ENCODE measurements at regions not wholly inside any gene's neighbourhood (a gene's known extent, or its start where the extent isn't known, plus 50 kb on each side); places are given as distances from the start of the nearest gene placed in this dataset.

- Histone ChIP-seq H3K27ac (ENCODE audit: low read depth, low read length) (no peak overlapping the region), H3K4me1 (ENCODE audit: control insufficient read depth in 2 of 2, insufficient read depth in 2 of 2, low read length in 2 of 2) (no peaks in the 10 kb centered on the region), H3K9me3 (ENCODE audit: control insufficient read depth in 2 of 3, low read length in 3 of 3) (no peaks in the 10 kb centered on the region), H3K36me3 (ENCODE audit: control insufficient read depth in 2 of 3, insufficient read depth in 3 of 3, low read length in 3 of 3) (no peaks in the 10 kb centered on the region), H3K4me3 (ENCODE audit: low read length) (no peak overlapping the region), H3K27me3 (ENCODE audit: control insufficient read depth in 2 of 2, insufficient read depth in 2 of 2, low read length in 2 of 2) (no peaks in the 10 kb centered on the region)
- ATAC-seq (no peak), DNase-seq (no peak)
- POLR2A ChIA-PET = no interaction called here
- peaks cover 0 to 7% (median 4%) of the 10 kb centered on the region in 5 donors for H3K27me3 Mint-ChIP-seq
- intact Hi-C loops (cut with micrococcal nuclease) = no loop called here
- H3K9me3 Mint-ChIP-seq = peaks cover 0 to 4% (median 0%) of the 10 kb centered on the region in 11 donors
- H3K27ac Mint-ChIP-seq = no peak overlapping the region
- H3K4me3 Mint-ChIP-seq = no peak overlapping the region
- H3K36me3 Mint-ChIP-seq = peaks cover 0 to 3% (median 0%) of the 10 kb centered on the region in 5 donors
- no peaks in the 10 kb centered on the region for H3K4me1 Mint-ChIP-seq
- CTCF ChIA-PET = interaction anchor here (0.7 kb wide), 1 partner anchor 246 kb away, joined by 6 read pairs; no protein-coding TSS in a partner anchor
Observed at GRCh38 chr2:220871909-220872308, 700.2 kb downstream of the EPHA4 start.

- H3K4me1 Mint-ChIP-seq = no peaks in the 10 kb centered on the region
- H3K4me3 Mint-ChIP-seq = no peak overlapping the region
- ATAC-seq = no peak
- H3K27ac Mint-ChIP-seq = no peak overlapping the region
- intact Hi-C loops (cut with micrococcal nuclease) = no loop called here
- CTCF ChIA-PET = interaction anchor here (0.5 kb wide), 1 partner anchor 51 kb away, joined by 3 read pairs; no protein-coding TSS in a partner anchor
- H3K27me3 ChIP-seq (ENCODE audit: control insufficient read depth in 2 of 2, insufficient read depth in 2 of 2, low read length in 2 of 2) = peaks cover 0 to 3% of the 10 kb centered on the region in 2 donors
- H3K27me3 Mint-ChIP-seq = peaks cover 0 to 7% (median 0%) of the 10 kb centered on the region in 5 donors
- H3K9me3 Mint-ChIP-seq = peaks cover 0 to 2% (median 0%) of the 10 kb centered on the region in 11 donors
- H3K36me3 Mint-ChIP-seq = no peaks in the 10 kb centered on the region
- H3K27ac ChIP-seq (ENCODE audit: low read depth, low read length) = no peak overlapping the region
- no peaks in the 10 kb centered on the region for H3K36me3 ChIP-seq (ENCODE audit: control insufficient read depth in 2 of 3, insufficient read depth in 3 of 3, low read length in 3 of 3)
- no peaks in the 10 kb centered on the region for H3K4me1 ChIP-seq (ENCODE audit: control insufficient read depth in 2 of 2, insufficient read depth in 2 of 2, low read length in 2 of 2)
- H3K4me3 ChIP-seq (ENCODE audit: low read length) = no peak overlapping the region
- POLR2A ChIA-PET = no interaction called here
- no peaks in the 10 kb centered on the region for H3K9me3 ChIP-seq (ENCODE audit: control insufficient read depth in 2 of 3, low read length in 3 of 3)
- no peak for DNase-seq
Observed at GRCh38 chr2:220876080-220876824, 695.9 kb downstream of the EPHA4 start.

GRCh38 chr2:220877491-220877890 is 694.6 kb downstream of the EPHA4 start:
- Mint-ChIP-seq H3K36me3 (no peaks in the 10 kb centered on the region), H3K27me3 (peaks cover 0 to 7% (median 0%) of the 10 kb centered on the region in 5 donors), H3K9me3 (peaks cover 0 to 2% (median 0%) of the 10 kb centered on the region in 11 donors), H3K4me3 (no peak overlapping the region), H3K4me1 (no peaks in the 10 kb centered on the region), H3K27ac (no peak overlapping the region)
- Histone ChIP-seq H3K9me3 (ENCODE audit: control insufficient read depth in 2 of 3, low read length in 3 of 3) (no peaks in the 10 kb centered on the region), H3K27ac (ENCODE audit: low read depth, low read length) (no peak overlapping the region), H3K4me1 (ENCODE audit: control insufficient read depth in 2 of 2, insufficient read depth in 2 of 2, low read length in 2 of 2) (no peaks in the 10 kb centered on the region), H3K4me3 (ENCODE audit: low read length) (no peak overlapping the region), H3K27me3 (ENCODE audit: control insufficient read depth in 2 of 2, insufficient read depth in 2 of 2, low read length in 2 of 2) (peaks cover 0 to 3% of the 10 kb centered on the region in 2 donors), H3K36me3 (ENCODE audit: control insufficient read depth in 2 of 3, insufficient read depth in 3 of 3, low read length in 3 of 3) (no peaks in the 10 kb centered on the region)
- no peak for DNase-seq
- ATAC-seq = no peak
- ChIA-PET CTCF (no interaction called here), POLR2A (no interaction called here)
- intact Hi-C loops (cut with micrococcal nuclease) = no loop called here

DNA sequence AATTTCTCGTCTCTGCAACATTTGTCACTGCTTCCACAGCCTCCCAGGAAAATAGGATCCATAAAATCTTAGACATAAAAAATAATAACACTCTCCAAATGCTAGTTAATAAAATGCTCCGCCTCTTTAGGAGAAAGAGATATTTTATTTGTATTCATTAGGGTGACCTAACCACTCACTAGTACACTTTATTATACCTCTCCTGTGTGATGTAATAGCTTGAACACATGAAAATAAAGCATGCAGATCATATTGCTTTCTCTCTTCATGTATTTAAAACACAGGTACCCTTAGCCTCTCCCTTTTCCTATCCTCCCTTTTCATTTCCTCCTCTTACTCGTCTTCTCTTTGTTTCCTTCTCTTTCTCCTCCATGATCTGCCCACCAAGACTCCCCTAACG is 694.2 kb downstream of the EPHA4 start:
- DNase-seq = no peak
- ChIA-PET CTCF (no interaction called here), POLR2A (no interaction called here)
- ATAC-seq = no peak
- Mint-ChIP-seq H3K27ac (no peak overlapping the region), H3K4me3 (no peak overlapping the region), H3K9me3 (peaks cover 0 to 2% (median 0%) of the 10 kb centered on the region in 11 donors), H3K36me3 (no peaks in the 10 kb centered on the region), H3K4me1 (no peaks in the 10 kb centered on the region), H3K27me3 (peaks cover 0 to 7% (median 0%) of the 10 kb centered on the region in 5 donors)
- intact Hi-C loops (cut with micrococcal nuclease) = no loop called here
- Histone ChIP-seq H3K9me3 (ENCODE audit: control insufficient read depth in 2 of 3, low read length in 3 of 3) (no peaks in the 10 kb centered on the region), H3K27ac (ENCODE audit: low read depth, low read length) (no peak overlapping the region), H3K4me1 (ENCODE audit: control insufficient read depth in 2 of 2, insufficient read depth in 2 of 2, low read length in 2 of 2) (no peaks in the 10 kb centered on the region), H3K27me3 (ENCODE audit: control insufficient read depth in 2 of 2, insufficient read depth in 2 of 2, low read length in 2 of 2) (peaks cover 0 to 3% of the 10 kb centered on the region in 2 donors), H3K4me3 (ENCODE audit: low read length) (no peak overlapping the region), H3K36me3 (ENCODE audit: control insufficient read depth in 2 of 3, insufficient read depth in 3 of 3, low read length in 3 of 3) (no peaks in the 10 kb centered on the region)

DNA sequence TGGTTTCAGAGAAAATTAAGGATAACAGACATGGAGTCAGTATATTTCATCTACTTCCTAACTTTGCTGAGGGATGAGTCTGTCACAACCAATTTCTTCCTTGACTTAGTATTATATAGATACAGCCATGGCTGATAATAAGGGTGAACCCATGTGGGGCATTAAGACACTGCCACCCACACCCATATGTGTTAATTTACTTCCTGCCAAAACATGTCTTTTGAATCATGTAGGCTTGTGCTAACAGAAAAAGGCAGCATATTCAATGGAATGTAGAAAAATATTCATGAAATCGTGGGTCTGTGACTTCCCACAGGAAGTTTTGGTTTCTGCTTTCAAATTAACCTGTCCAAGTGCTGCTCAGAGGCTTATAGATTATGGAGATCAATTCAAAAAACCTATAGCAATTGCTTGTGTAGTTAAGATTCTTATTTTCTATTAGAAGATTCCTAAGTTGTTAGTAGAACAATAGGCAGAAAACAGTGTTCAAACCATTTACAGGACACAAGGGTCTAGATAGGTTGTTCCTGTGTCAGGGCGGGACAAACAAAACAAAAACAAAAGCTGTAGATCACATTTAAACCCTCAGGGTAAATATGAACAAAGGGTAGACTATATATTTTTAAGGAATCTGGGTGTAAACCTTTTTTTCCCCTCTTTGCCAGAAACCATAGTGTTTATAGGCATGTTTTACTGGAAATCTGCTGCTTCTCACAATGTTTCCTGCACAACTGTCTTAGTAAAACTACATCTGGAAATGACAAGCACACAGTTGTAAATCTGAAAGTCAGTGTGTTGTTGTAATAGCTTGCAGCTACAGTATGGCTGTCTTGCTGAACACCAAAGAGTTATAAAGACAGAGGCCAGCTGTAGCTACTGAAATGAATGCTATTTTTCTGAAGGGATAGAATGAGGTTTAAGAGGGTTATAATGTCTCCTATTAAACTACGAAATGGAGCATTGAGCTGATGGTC is 691.2 kb downstream of the EPHA4 start:
- intact Hi-C loops (cut with micrococcal nuclease) = no loop called here
- H3K9me3 Mint-ChIP-seq = peaks cover 0 to 2% (median 0%) of the 10 kb centered on the region in 11 donors
- CTCF ChIA-PET = no interaction called here
- Histone ChIP-seq H3K4me3 (ENCODE audit: low read length) (no peak overlapping the region), H3K27ac (ENCODE audit: low read depth, low read length) (no peak overlapping the region), H3K9me3 (ENCODE audit: control insufficient read depth in 2 of 3, low read length in 3 of 3) (no peaks in the 10 kb centered on the region), H3K27me3 (ENCODE audit: control insufficient read depth in 2 of 2, insufficient read depth in 2 of 2, low read length in 2 of 2) (peaks cover 0 to 3% of the 10 kb centered on the region in 2 donors), H3K4me1 (ENCODE audit: control insufficient read depth in 2 of 2, insufficient read depth in 2 of 2, low read length in 2 of 2) (no peaks in the 10 kb centered on the region), H3K36me3 (ENCODE audit: control insufficient read depth in 2 of 3, insufficient read depth in 3 of 3, low read length in 3 of 3) (no peaks in the 10 kb centered on the region)
- H3K27me3 Mint-ChIP-seq = peaks cover 0 to 5% (median 0%) of the 10 kb centered on the region in 5 donors
- POLR2A ChIA-PET = no interaction called here
- H3K27ac Mint-ChIP-seq = no peak overlapping the region
- no peak overlapping the region for H3K4me3 Mint-ChIP-seq
- DNase-seq (no peak), ATAC-seq (no peak)
- no peaks in the 10 kb centered on the region for H3K36me3 Mint-ChIP-seq
- H3K4me1 Mint-ChIP-seq = no peaks in the 10 kb centered on the region

DNA sequence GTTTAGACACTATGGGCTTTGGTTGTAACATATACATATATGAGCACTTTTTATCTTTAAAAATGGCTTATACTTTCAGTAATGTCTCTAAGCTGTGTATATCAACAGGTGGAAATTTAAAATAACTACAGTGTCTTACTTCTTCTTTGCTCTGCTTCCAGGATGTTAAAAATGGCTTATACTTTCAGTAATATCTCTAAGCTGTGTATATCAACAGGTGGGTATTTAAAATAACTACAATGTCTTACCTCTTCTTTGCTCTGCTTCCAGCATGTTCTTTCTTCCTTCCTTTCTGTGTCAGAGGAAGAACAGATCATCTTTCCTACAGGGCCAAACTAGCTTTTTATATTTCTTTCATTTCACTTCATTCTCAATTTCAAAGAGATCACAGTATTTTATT is 689.6 kb downstream of the EPHA4 start:
- Histone ChIP-seq H3K36me3 (ENCODE audit: control insufficient read depth in 2 of 3, insufficient read depth in 3 of 3, low read length in 3 of 3) (no peaks in the 10 kb centered on the region), H3K4me3 (ENCODE audit: low read length) (no peak overlapping the region), H3K9me3 (ENCODE audit: control insufficient read depth in 2 of 3, low read length in 3 of 3) (no peaks in the 10 kb centered on the region), H3K27ac (ENCODE audit: low read depth, low read length) (no peak overlapping the region), H3K27me3 (ENCODE audit: control insufficient read depth in 2 of 2, insufficient read depth in 2 of 2, low read length in 2 of 2) (peaks cover 0 to 3% of the 10 kb centered on the region in 2 donors), H3K4me1 (ENCODE audit: control insufficient read depth in 2 of 2, insufficient read depth in 2 of 2, low read length in 2 of 2) (no peaks in the 10 kb centered on the region)
- DNase-seq (no peak), ATAC-seq (no peak)
- intact Hi-C loops (cut with micrococcal nuclease) = no loop called here
- Mint-ChIP-seq H3K4me3 (no peak overlapping the region), H3K27me3 (peaks cover 0 to 5% (median 4%) of the 10 kb centered on the region in 5 donors), H3K4me1 (no peaks in the 10 kb centered on the region), H3K9me3 (peaks cover 0 to 2% (median 0%) of the 10 kb centered on the region in 11 donors), H3K36me3 (no peaks in the 10 kb centered on the region), H3K27ac (no peak overlapping the region)
- POLR2A ChIA-PET = no interaction called here
- CTCF ChIA-PET = no interaction called here
